GM21529 (cell line): ENCODE measurements at regions not wholly inside any gene's neighbourhood (a gene's known extent, or its start where the extent isn't known, plus 50 kb on each side); places are given as distances from the start of the nearest gene placed in this dataset.

Experiments
- ATAC-seq: cut with Tn5 transposase; IDR thresholded peaks from one replicate; pipeline ENCODE4 v1.9.1; 2021; ENCODE audit not compliant: unreplicated experiment

- ATAC-seq = no peak
Measured at GRCh38 chr10:131746785-131747184, 154.0 kb upstream of the PPP2R2D start.

GRCh38 chr10:131747251-131747650, 153.6 kb upstream of the PPP2R2D start:
- ATAC-seq = no peak

DNA sequence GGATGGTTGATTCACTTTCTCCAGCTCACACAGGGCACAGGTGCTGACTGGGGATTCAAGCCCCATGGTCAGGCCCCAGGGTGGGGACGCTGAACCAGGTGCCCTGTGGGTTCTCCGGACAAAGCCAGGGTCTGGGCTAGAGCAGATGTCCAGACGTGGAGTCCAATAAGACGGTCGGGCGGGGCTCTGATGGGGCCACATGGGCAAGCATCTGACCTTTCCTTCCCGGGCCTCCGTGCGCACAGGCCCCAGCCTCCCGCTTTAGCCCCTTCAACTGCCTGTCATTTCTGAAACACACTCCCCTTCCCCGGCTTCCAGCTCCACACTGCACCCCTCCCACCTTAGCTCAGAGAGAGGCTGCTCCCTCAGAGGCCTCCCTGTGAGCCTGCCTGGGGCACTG, 153.0 kb upstream of the PPP2R2D start:
- ATAC-seq = no peak

DNA sequence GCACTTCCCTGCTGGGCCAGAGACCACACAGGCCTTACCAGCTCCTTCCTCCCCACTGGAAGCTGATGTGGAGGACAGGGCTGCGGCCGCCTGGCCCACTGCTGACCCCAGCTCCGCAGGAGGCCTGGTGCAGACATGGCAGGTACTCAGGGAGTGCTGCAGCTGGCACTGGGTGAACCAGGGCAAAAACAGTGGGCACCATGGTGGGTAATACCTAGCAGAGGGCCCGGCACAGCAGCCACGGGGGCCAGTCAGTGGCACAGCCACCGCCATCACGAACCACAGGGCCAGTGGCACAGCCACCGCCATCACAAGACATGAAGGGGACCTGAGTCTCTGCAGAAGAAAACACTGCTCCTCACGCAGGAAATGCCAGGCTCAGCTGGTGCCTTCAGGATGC, 152.6 kb upstream of the PPP2R2D start:
- ATAC-seq = no peak

GRCh38 chr10:131748831-131749766, 151.7 kb upstream of the PPP2R2D start:
- no peak for ATAC-seq

DNA sequence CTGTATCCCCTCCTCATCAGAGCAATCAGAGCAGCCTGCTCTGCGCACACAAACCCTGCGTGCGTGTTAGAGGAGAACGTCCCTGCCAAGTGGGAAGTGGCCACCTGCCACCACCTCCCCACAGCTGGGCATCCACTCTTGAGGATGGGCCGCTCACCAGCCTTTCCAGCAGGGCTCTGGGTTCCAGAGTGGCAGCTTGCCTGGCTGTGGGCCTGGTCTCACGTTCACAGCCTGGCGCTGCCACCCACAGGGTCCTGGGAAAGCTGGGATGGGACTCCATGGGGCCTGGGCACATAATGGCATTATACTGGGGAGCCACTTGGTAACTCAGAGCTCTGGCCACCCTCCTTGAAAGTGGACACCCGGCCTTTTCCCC, 151.1 kb upstream of the PPP2R2D start:
- no peak for ATAC-seq

DNA sequence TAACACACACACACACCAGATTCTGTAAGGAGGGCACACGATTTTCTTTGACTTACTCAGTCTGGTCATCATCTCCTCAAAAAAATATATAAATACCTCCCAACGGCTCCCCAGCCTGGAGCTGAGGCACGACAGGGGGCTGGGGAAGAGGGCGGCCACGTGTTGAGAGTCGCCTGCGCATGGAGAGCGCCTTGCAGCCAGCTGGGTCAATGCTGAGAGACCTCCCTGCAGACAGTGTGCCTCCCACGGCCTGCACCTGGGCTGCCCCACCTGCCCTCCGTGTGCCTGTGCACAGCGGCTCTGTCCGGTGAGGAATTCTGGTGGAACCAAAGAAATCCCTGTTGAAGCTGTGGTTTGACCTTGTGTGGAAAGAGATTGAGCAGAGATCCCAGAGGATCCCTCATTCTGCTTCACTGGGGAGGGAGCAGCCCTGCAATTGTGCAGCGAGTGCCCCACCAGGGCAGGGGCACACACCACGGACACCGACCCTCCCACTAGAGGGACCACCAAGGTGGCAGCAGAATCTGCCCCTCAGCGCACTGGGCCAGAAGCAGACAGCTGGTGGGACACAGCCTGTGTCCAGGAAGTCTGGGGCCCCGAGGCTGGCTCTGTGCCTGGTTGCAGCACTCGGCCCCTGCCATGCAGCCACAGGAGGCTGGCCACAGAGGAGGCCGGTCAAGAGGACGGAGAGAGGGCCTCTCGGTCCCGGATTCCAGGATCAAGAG, 150.5 kb upstream of the PPP2R2D start:
- ATAC-seq = no peak

- no peak for ATAC-seq
Measured at GRCh38 chr10:131750973-131751826, 149.6 kb upstream of the PPP2R2D start.

- ATAC-seq = no peak
Measured at GRCh38 chr10:131751827-131752775, 148.7 kb upstream of the PPP2R2D start.

DNA sequence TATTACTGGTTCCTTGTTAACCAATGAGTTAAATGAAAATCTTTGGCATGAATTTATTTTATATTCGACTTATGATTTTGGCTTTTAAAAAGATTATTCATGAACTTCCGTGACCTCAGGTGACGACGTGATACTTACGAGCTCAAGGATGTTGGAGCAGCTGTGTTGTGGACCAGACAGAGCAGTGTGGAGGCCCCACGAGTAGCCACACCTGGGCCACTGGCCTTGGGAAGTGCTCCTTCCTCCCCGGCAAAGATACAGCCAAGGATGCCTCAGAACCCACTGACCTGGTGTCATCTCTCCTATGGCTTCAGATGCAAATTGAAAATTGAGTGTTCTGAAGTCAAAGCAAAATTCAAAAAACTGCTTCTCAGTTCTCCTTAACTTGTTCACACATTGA, 147.5 kb upstream of the PPP2R2D start:
- ATAC-seq = no peak

DNA sequence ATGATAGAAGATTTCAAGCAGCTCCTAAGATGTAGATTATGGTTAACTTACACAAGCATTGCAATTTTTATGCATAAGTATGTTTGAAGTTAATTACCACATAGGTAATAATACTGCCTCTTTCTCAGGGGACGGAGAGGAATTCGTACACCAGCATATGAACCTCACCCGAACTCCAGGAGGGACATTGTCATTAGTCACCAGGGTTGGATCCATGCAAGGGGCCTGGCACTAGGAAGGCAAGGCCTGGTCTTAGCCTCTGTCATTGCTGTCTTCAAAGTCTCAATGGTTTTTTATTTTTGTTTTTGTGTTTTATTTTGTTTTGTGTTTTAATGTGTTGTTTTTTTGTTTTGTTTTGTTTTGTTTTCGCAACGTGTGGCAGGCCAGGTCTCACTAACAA, 145.6 kb upstream of the PPP2R2D start:
- ATAC-seq = no peak

DNA sequence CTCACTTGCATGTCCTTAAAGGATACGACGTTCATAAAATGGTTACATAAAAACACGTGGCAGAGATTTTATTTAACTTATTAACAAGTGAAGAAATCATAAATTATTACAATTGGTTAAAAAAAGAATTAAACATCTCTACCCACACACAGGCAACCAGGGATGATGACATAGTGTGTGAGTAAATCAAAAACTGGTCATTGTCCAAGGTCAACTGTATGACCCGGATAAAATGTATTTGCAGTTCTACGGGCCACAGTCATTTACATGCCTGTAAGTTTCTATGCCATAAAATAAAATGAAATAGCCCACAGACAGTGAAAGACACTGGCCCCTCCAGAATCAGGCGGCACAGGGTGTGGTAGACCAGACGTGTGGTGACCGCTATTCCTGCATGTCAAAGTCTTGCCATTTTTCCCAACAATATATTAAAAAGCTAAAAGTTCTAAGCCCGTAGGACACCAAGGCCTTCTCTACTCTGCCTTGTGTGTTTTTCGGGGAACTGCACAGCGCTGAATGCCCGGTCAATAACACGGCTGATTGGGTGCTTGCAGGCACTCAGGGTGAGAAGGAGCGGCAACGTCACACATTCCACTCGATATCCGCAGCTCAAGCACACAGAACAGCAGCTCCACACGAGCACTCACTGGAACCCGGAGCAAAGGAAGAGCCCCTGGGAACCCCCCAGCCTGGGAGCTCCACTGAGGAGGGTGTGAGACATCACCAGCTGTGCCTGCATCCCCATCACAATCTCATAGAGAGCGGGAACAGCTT, 143.3 kb upstream of the PPP2R2D start:
- ATAC-seq = no peak

DNA sequence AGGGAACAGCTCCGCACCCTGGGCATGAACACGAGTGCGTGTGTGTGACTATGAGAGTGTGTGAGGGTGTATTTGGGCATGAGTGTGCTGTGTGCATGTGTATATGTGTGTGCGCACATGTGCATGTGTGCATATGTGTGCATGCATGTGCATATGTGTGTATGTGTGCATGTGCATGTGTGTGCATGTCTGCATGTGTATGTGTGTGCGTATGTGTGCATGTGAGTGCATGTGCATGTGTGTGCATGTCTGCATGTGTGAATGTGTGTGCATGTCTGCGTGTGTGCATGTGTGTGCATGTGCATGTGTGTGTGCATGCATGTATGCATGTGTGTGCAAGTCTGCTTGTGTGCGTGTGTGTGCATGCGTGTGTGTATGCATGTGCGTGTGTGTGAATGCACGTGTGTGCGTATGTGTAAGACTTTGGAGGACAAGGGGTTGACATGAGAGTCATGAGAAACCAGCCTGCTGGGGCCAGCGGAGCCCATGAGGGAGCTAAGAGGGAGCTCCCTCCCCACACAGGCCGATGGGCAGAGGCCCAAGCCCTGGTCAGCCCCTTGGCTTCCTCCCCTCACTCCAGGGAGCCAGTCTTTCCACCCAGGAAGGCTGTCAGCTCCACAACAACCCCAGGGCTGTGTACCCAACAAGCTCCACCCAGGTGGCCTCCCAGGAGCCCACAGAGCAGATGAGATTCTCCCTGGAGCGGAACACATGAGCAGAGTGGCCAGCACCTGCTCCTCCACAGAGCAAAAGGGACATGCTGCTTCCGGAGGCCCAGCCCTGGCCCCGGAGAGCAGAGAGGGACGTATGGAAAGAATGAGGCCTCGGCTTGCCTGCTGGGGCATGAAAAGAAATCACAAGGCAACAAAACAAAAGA, 142.5 kb upstream of the PPP2R2D start:
- no peak for ATAC-seq

GRCh38 chr10:131758939-131759301, 141.9 kb upstream of the PPP2R2D start:
- ATAC-seq = no peak

GRCh38 chr10:131759347-131759746, 141.5 kb upstream of the PPP2R2D start:
- ATAC-seq = no peak

DNA sequence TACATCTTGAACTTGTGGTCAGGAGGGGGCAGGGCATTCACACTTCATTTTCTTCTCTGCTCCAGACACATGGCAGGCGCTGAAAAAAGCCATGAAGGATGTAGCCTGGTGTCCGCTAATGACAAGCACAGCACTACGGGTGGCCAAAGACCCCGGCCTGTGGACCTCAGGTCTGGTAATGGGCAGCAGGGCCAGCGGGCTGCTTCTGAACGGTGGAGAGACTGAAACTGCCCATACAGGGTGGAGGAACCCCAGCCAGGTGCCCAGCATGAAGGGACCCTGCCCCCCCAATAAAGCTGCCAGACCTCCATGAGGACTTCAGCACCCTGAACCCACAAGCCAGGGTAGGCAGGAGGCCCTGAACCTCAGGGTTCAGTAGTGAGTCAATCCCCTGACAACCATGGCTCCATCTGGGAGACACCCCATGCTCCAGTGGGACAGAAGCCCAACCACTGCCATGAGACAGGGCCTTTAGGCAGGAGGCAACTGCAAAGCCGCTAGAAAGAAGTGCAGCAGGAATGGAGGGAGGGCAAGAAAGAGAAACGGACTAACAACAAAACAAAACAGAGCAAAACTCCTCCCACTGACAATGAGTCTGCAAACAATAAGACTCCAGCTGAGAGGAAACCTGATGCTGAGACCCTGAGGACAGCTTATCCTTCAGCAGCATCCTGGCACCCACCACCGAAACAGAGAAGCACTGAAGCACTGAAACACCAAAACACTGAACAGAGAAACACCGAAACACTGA, 140.2 kb upstream of the PPP2R2D start:
- ATAC-seq = no peak

GRCh38 chr10:131762789-131763696, 137.8 kb upstream of the PPP2R2D start:
- ATAC-seq = no peak
